GM19452 (cell line): ENCODE measurements at regions not wholly inside any gene's neighbourhood (a gene's known extent, or its start where the extent isn't known, plus 50 kb on each side); places are given as distances from the start of the nearest gene placed in this dataset.

Source experiments
- ATAC-seq: cut with Tn5 transposase; IDR thresholded peaks from one replicate; pipeline ENCODE4 v1.9.1; 2021; ENCODE audit not compliant: unreplicated experiment

GRCh38 chr1:72851597-72851996 is 569.3 kb upstream of the NEGR1 start:
- no peak for ATAC-seq

- ATAC-seq, result no peak
Observed at GRCh38 chr1:72848997-72849396, 566.7 kb upstream of the NEGR1 start.

- no peak for ATAC-seq
Observed at GRCh38 chr1:72847651-72848050, 565.3 kb upstream of the NEGR1 start.

GRCh38 chr1:72846476-72847278 is 564.3 kb upstream of the NEGR1 start:
- no peak for ATAC-seq

- no peak for ATAC-seq
Observed at GRCh38 chr1:72845981-72846380, 563.6 kb upstream of the NEGR1 start.

- no peak for ATAC-seq
Observed at GRCh38 chr1:72845381-72845780, 563.0 kb upstream of the NEGR1 start.

GRCh38 chr1:72837781-72838180 is 555.4 kb upstream of the NEGR1 start:
- no peak for ATAC-seq

GRCh38 chr1:72830606-72831390 is 548.5 kb upstream of the NEGR1 start:
- ATAC-seq, result no peak

- ATAC-seq, result no peak
Observed at GRCh38 chr1:72827278-72827677, 544.9 kb upstream of the NEGR1 start.

GRCh38 chr1:72804541-72804940 is 522.2 kb upstream of the NEGR1 start:
- no peak for ATAC-seq

GRCh38 chr1:72781038-72781437 is 498.7 kb upstream of the NEGR1 start:
- no peak for ATAC-seq

GRCh38 chr1:72780212-72780611 is 497.9 kb upstream of the NEGR1 start:
- ATAC-seq, result no peak

GRCh38 chr1:72777918-72778317 is 495.6 kb upstream of the NEGR1 start:
- no peak for ATAC-seq

- ATAC-seq, result no peak
Observed at GRCh38 chr1:72763481-72763880, 481.1 kb upstream of the NEGR1 start.

GRCh38 chr1:72759486-72759885 is 477.1 kb upstream of the NEGR1 start:
- ATAC-seq, result no peak

- no peak for ATAC-seq
Observed at GRCh38 chr1:72757843-72758242, 475.5 kb upstream of the NEGR1 start.

- ATAC-seq, result no peak
Observed at GRCh38 chr1:72745413-72745812, 463.1 kb upstream of the NEGR1 start.

- no peak for ATAC-seq
Observed at GRCh38 chr1:72734415-72734814, 452.1 kb upstream of the NEGR1 start.

GRCh38 chr1:72724951-72725861 is 442.9 kb upstream of the NEGR1 start:
- no peak for ATAC-seq

GRCh38 chr1:72705921-72706320 is 423.6 kb upstream of the NEGR1 start:
- no peak for ATAC-seq

GRCh38 chr1:72704841-72705477 is 422.6 kb upstream of the NEGR1 start:
- no peak for ATAC-seq
